ENCODE measurements at regions not wholly inside any gene's neighbourhood (a gene's known extent, or its start where the extent isn't known, plus 50 kb on each side); places are given as distances from the start of the nearest gene placed in this dataset.

DNA sequence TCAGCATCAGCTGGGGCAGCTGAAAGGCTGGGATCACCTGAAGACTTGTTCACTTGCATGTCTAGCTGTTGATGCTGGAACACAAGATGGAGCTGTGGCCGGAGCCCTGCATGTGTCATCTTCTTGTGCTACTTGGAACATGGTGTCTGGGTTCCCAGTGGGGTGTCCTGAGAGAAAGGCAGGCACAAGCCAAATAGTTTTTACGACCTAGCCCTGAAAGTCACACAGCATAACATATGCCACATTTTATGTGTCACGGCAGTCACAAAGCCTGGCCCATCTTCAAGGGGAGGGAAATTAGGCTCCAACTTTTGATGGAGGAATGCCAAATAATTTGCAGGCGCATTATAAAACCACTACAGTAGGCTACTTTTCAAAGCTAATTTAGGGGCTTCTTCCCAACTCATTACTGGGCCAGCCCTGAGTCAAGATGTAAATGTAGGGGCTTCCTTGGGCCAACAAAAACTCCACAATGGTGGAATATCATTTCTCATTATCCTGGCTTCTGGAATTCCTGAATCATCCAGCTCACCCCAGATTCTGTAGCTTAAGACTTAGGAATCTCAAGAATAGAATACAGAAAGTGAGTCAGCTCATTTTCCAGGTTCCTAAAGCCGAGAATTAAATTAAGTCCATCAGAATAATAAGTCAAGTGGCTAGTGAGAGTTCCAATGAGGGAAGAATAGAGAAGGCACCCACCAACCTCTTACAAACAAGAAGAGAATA lies 543.0 kb downstream of the TNS1 start:
- H3K79me2 ChIP-seq (ENCODE audit: insufficient read depth, low read length), result no peaks in the 10 kb centered on the region
- no peaks in the 10 kb centered on the region for H3K36me3 Mint-ChIP-seq
- no peaks in the 10 kb centered on the region for H3K9me3 ChIP-seq (replicated peaks in 1 of 2; ENCODE audit: control insufficient read depth in 1 of 2, insufficient read depth in 1 of 2, low read length in 2 of 2)
- TF ChIP-seq, protein P1, sequence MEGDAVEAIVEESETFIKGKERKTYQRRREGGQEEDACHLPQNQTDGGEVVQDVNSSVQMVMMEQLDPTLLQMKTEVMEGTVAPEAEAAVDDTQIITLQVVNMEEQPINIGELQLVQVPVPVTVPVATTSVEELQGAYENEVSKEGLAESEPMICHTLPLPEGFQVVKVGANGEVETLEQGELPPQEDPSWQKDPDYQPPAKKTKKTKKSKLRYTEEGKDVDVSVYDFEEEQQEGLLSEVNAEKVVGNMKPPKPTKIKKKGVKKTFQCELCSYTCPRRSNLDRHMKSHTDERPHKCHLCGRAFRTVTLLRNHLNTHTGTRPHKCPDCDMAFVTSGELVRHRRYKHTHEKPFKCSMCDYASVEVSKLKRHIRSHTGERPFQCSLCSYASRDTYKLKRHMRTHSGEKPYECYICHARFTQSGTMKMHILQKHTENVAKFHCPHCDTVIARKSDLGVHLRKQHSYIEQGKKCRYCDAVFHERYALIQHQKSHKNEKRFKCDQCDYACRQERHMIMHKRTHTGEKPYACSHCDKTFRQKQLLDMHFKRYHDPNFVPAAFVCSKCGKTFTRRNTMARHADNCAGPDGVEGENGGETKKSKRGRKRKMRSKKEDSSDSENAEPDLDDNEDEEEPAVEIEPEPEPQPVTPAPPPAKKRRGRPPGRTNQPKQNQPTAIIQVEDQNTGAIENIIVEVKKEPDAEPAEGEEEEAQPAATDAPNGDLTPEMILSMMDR (IDR thresholded peaks at IDR 0.05), result no peak
- no peak overlapping the region for H3K27ac Mint-ChIP-seq
- DNase-seq, result no peak
- intact Hi-C loops (cut with micrococcal nuclease), result no loop called here
- no peaks in the 10 kb centered on the region for H3K4me1 ChIP-seq (ENCODE audit: control insufficient read depth in 1 of 2, insufficient read depth in 2 of 2, low read length in 2 of 2)
- H3K4me1 Mint-ChIP-seq, result no peaks in the 10 kb centered on the region
- H3K36me3 ChIP-seq (replicated peaks in 1 of 2; ENCODE audit: control insufficient read depth in 1 of 2, insufficient read depth in 2 of 2, low read length in 2 of 2), result no peaks in the 10 kb centered on the region
- peaks cover 1 to 2% (median 1%) of the 10 kb centered on the region in 3 donors for H3K27me3 Mint-ChIP-seq (ENCODE audit: low read depth in 3 of 3)
- peaks cover 0 to 7% (median 4%) of the 10 kb centered on the region in 7 donors for H3K9me3 Mint-ChIP-seq
- no peaks in the 10 kb centered on the region for H3K27me3 ChIP-seq (ENCODE audit: control insufficient read depth in 2 of 2, insufficient read depth in 2 of 2, low read length in 2 of 2)
- H3K4me3 ChIP-seq (replicated peaks in 1 of 3; ENCODE audit: low read depth in 2 of 3, low read length in 3 of 3), result no peak overlapping the region
- H3K9ac ChIP-seq (ENCODE audit: insufficient read depth, low read length, poor library complexity, severe bottlenecking), result no peak overlapping the region
- H4K20me1 ChIP-seq (ENCODE audit: insufficient read depth, low read length), result no peaks in the 10 kb centered on the region
- H3K4me3 Mint-ChIP-seq, result no peak overlapping the region
- H3K4me2 ChIP-seq (replicated peaks; ENCODE audit: extremely low read depth, low read length, poor library complexity, severe bottlenecking), result no peak overlapping the region
- H2AFZ ChIP-seq (ENCODE audit: insufficient read depth, low read depth, low read length, poor library complexity, severe bottlenecking), result no peak overlapping the region
- H3K27ac ChIP-seq (ENCODE audit: low read depth in 1 of 2, low read length in 2 of 2), result no peak overlapping the region
- 100% methylated on average over 1 of the region's 5 CpGs for WGBS (ENCODE audit: insufficient coverage)

DNA sequence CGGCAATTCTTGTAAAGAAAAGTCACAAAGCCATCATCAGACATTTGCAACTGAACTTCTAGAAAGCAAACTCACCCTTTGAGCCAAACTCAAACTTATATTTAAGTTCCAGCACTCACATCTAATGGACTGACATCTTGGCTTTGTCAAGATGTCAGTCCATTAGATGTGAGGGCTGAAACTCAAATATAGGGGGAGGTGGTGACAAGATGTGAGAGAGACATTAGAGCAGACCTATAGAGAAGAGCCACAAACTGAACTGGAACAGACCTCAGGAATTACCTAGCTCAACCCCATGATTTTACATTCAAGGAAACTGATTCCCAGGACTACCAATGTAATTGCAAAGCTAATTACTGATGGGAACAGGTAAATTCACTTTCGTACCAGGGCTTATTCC lies 543.8 kb downstream of the TNS1 start:
- Histone ChIP-seq H3K36me3 (replicated peaks in 1 of 2; ENCODE audit: control insufficient read depth in 1 of 2, insufficient read depth in 2 of 2, low read length in 2 of 2) (no peaks in the 10 kb centered on the region), H3K9ac (ENCODE audit: insufficient read depth, low read length, poor library complexity, severe bottlenecking) (no peak overlapping the region), H3K9me3 (replicated peaks in 1 of 2; ENCODE audit: control insufficient read depth in 1 of 2, insufficient read depth in 1 of 2, low read length in 2 of 2) (no peaks in the 10 kb centered on the region), H3K4me2 (replicated peaks; ENCODE audit: extremely low read depth, low read length, poor library complexity, severe bottlenecking) (no peak overlapping the region), H4K20me1 (ENCODE audit: insufficient read depth, low read length) (no peaks in the 10 kb centered on the region), H2AFZ (ENCODE audit: insufficient read depth, low read depth, low read length, poor library complexity, severe bottlenecking) (no peak overlapping the region), H3K79me2 (ENCODE audit: insufficient read depth, low read length) (no peaks in the 10 kb centered on the region), H3K4me3 (replicated peaks in 1 of 3; ENCODE audit: low read depth in 2 of 3, low read length in 3 of 3) (no peak overlapping the region), H3K27ac (ENCODE audit: low read depth in 1 of 2, low read length in 2 of 2) (no peak overlapping the region), H3K4me1 (ENCODE audit: control insufficient read depth in 1 of 2, insufficient read depth in 2 of 2, low read length in 2 of 2) (no peaks in the 10 kb centered on the region), H3K27me3 (ENCODE audit: control insufficient read depth in 2 of 2, insufficient read depth in 2 of 2, low read length in 2 of 2) (no peaks in the 10 kb centered on the region)
- no peak overlapping the region for H3K27ac Mint-ChIP-seq
- H3K27me3 Mint-ChIP-seq (ENCODE audit: low read depth in 3 of 3), result peaks cover 1 to 4% (median 4%) of the 10 kb centered on the region in 3 donors
- no peak overlapping the region for H3K4me3 Mint-ChIP-seq
- DNase-seq, result no peak
- H3K36me3 Mint-ChIP-seq, result no peaks in the 10 kb centered on the region
- H3K9me3 Mint-ChIP-seq, result peaks cover 0 to 7% (median 4%) of the 10 kb centered on the region in 7 donors
- no peaks in the 10 kb centered on the region for H3K4me1 Mint-ChIP-seq
- WGBS (ENCODE audit: insufficient coverage), result 100% methylated on average over 1 of the region's 2 CpGs
- TF ChIP-seq, protein P1 (IDR thresholded peaks at IDR 0.05), result no peak
- intact Hi-C loops (cut with micrococcal nuclease), result no loop called here

Measured in CD14-positive monocyte (primary cell).